Left renal pelvis (tissue), 4 donors: ENCODE measurements at regions not wholly inside any gene's neighbourhood (a gene's known extent, or its start where the extent isn't known, plus 50 kb on each side); places are given as distances from the start of the nearest gene placed in this dataset.

Experiments
- DNase-seq, 4 donors: peaks; one replicate each; pipeline ENCODE4 v3.0.0-alpha.2; 2013; ENCODE audit warnings: low read depth in 4 of 4, low spot score in 3 of 4

- DNase-seq = no peak
Observed at GRCh38 chr1:193753038-193753756, 566.8 kb upstream of the B3GALT2 start.

GRCh38 chr1:193749868-193750267, 563.5 kb upstream of the B3GALT2 start:
- DNase-seq = no peak

- DNase-seq = no peak
Observed at GRCh38 chr1:193747579-193747978, 561.2 kb upstream of the B3GALT2 start.

- no peak for DNase-seq
Observed at GRCh38 chr1:193741228-193741627, 554.8 kb upstream of the B3GALT2 start.

GRCh38 chr1:193740762-193741161, 554.3 kb upstream of the B3GALT2 start:
- no peak for DNase-seq

- DNase-seq = no peak
Observed at GRCh38 chr1:193736507-193736906, 550.1 kb upstream of the B3GALT2 start.

GRCh38 chr1:193733674-193734073, 547.3 kb upstream of the B3GALT2 start:
- no peak for DNase-seq

GRCh38 chr1:193730017-193730416, 543.6 kb upstream of the B3GALT2 start:
- no peak for DNase-seq

- no peak for DNase-seq
Observed at GRCh38 chr1:193729429-193729828, 543.0 kb upstream of the B3GALT2 start.

- no peak for DNase-seq
Observed at GRCh38 chr1:193727850-193728249, 541.4 kb upstream of the B3GALT2 start.

- DNase-seq = no peak
Observed at GRCh38 chr1:193726722-193727121, 540.3 kb upstream of the B3GALT2 start.

GRCh38 chr1:193712392-193712791, 526.0 kb upstream of the B3GALT2 start:
- no peak for DNase-seq

- no peak for DNase-seq
Observed at GRCh38 chr1:193709607-193710006, 523.2 kb upstream of the B3GALT2 start.

- DNase-seq = no peak
Observed at GRCh38 chr1:193707271-193708021, 521.0 kb upstream of the B3GALT2 start.

- no peak for DNase-seq
Observed at GRCh38 chr1:193706766-193707165, 520.4 kb upstream of the B3GALT2 start.

- no peak for DNase-seq
Observed at GRCh38 chr1:193705554-193705981, 519.2 kb upstream of the B3GALT2 start.

GRCh38 chr1:193703655-193704054, 517.2 kb upstream of the B3GALT2 start:
- DNase-seq = no peak

GRCh38 chr1:193703121-193703520, 516.7 kb upstream of the B3GALT2 start:
- DNase-seq = no peak

- no peak for DNase-seq
Observed at GRCh38 chr1:193701759-193702158, 515.3 kb upstream of the B3GALT2 start.

- DNase-seq = no peak
Observed at GRCh38 chr1:193700710-193701355, 514.4 kb upstream of the B3GALT2 start.

GRCh38 chr1:193699261-193699660, 512.8 kb upstream of the B3GALT2 start:
- DNase-seq = no peak

GRCh38 chr1:193697776-193698175, 511.4 kb upstream of the B3GALT2 start:
- DNase-seq = no peak
